HG03103 (cell line): ENCODE measurements at regions not wholly inside any gene's neighbourhood (a gene's known extent, or its start where the extent isn't known, plus 50 kb on each side); places are given as distances from the start of the nearest gene placed in this dataset.
"Not testable (repeated sequence)": the region's sequence is repeated elsewhere in the genome, so short reads cannot be mapped to it uniquely, and the experiment has no call there.

Experiments used
- ATAC-seq: cut with Tn5 transposase; IDR thresholded peaks from one replicate; pipeline ENCODE4 v1.9.1; 2021; ENCODE audit warnings: low read depth; ENCODE audit not compliant: unreplicated experiment

- no peak for ATAC-seq
Observed at GRCh38 chr1:187491082-187491720, 662.5 kb downstream of the PLA2G4A start.

- no peak for ATAC-seq
Observed at GRCh38 chr1:187498028-187498427, 669.3 kb downstream of the PLA2G4A start.

- no peak for ATAC-seq
Observed at GRCh38 chr1:187504779-187505178, 676.0 kb downstream of the PLA2G4A start.

- no peak for ATAC-seq
Observed at GRCh38 chr1:187509091-187509490, 680.3 kb downstream of the PLA2G4A start.

- no peak for ATAC-seq
Observed at GRCh38 chr1:187513190-187513589, 684.4 kb downstream of the PLA2G4A start.

GRCh38 chr1:187514110-187514509 lies 685.4 kb downstream of the PLA2G4A start:
- ATAC-seq, result no peak

- no peak for ATAC-seq
Observed at GRCh38 chr1:187516874-187517273, 688.1 kb downstream of the PLA2G4A start.

- ATAC-seq, result no peak
Observed at GRCh38 chr1:187517546-187517945, 688.8 kb downstream of the PLA2G4A start.

- no peak for ATAC-seq
Observed at GRCh38 chr1:187527346-187527745, 698.6 kb downstream of the PLA2G4A start.

- ATAC-seq, result no peak
Observed at GRCh38 chr1:187537936-187538335, 709.2 kb downstream of the PLA2G4A start.

- ATAC-seq, result no peak
Observed at GRCh38 chr1:187549540-187549939, 720.8 kb downstream of the PLA2G4A start.

- no peak for ATAC-seq
Observed at GRCh38 chr1:187551061-187551460, 722.3 kb downstream of the PLA2G4A start.

- no peak for ATAC-seq
Observed at GRCh38 chr1:187563191-187563590, 734.4 kb downstream of the PLA2G4A start.

GRCh38 chr1:187566354-187566753 lies 737.6 kb downstream of the PLA2G4A start:
- no peak for ATAC-seq

GRCh38 chr1:187568067-187568466 lies 739.3 kb downstream of the PLA2G4A start:
- ATAC-seq, result no peak

- no peak for ATAC-seq
Observed at GRCh38 chr1:187570166-187570565, 741.4 kb downstream of the PLA2G4A start.

GRCh38 chr1:187577610-187578009 lies 748.9 kb downstream of the PLA2G4A start:
- ATAC-seq, result no peak

- no peak for ATAC-seq
Observed at GRCh38 chr1:187588917-187589316, 760.2 kb downstream of the PLA2G4A start.

- ATAC-seq, result no peak
Observed at GRCh38 chr1:187605736-187606135, 777.0 kb downstream of the PLA2G4A start.

- ATAC-seq, result not testable (repeated sequence)
Observed at GRCh38 chr1:187615853-187616735, 787.3 kb downstream of the PLA2G4A start.

- not testable (repeated sequence) for ATAC-seq
Observed at GRCh38 chr1:187616830-187617229, 788.1 kb downstream of the PLA2G4A start.

GRCh38 chr1:187617776-187618175 lies 789.0 kb downstream of the PLA2G4A start:
- ATAC-seq, result no peak
